Stimulated activated CD8-positive, alpha-beta memory T cell treated with anti-CD3 and anti-CD28 coated beads, Interleukin-12 subunit alpha, Interleukin-12 subunit beta, amount 100 ng/mL, for 4 hours (primary cell): ENCODE measurements at regions not wholly inside any gene's neighbourhood (a gene's known extent, or its start where the extent isn't known, plus 50 kb on each side); places are given as distances from the start of the nearest gene placed in this dataset.
"Not testable (repeated sequence)": the region's sequence is repeated elsewhere in the genome, so short reads cannot be mapped to it uniquely, and the experiment has no call there.

ENCODE experiments used
- DNase-seq: peaks from one replicate; pipeline ENCODE4 v3.0.0-alpha.2; 2020; ENCODE audit warnings: low read depth

DNA sequence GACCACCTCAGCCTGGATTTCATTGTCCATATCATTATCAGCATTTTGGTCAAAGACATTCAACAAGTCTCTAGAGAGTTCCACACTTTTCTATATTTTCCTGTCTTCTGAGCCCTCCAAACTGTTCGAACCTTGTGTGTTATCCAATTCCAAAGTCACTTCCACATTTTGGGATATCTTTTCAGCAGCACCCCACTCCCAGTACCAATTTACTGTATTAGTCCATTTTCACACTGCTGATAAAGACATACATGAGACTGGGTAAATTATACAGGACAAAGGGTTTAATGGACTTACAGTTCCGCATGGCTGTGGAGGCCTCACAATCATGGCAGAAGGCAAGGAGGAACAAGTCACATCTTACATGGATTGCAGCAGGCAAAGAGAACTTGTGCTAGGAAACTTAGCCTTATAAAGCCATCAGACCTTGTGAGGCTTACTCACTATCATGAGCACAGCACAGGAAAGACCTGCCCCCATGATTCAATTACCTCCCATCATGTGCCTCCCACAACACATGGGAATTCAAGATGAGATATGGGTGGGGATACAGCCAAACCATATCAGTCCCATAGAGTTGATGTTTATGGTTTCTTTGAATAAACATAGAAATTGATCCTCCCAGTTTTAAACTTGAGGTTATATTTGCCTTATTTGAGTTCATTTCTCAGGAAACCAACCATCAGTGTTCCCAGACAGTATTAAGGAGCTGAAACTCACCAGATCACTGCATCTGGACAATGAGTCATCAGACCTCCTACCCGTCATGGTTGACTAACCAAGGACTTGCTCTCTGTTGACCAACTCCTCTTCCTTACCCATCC lies 322.7 kb upstream of the DUSP10 start:
- no peak for DNase-seq

- DNase-seq = no peak
These were observed 320.8 kb upstream of the DUSP10 start for GRCh38 chr1:222062640-222063039.

- no peak for DNase-seq
These were observed 319.9 kb upstream of the DUSP10 start for GRCh38 chr1:222061711-222062359.

DNA sequence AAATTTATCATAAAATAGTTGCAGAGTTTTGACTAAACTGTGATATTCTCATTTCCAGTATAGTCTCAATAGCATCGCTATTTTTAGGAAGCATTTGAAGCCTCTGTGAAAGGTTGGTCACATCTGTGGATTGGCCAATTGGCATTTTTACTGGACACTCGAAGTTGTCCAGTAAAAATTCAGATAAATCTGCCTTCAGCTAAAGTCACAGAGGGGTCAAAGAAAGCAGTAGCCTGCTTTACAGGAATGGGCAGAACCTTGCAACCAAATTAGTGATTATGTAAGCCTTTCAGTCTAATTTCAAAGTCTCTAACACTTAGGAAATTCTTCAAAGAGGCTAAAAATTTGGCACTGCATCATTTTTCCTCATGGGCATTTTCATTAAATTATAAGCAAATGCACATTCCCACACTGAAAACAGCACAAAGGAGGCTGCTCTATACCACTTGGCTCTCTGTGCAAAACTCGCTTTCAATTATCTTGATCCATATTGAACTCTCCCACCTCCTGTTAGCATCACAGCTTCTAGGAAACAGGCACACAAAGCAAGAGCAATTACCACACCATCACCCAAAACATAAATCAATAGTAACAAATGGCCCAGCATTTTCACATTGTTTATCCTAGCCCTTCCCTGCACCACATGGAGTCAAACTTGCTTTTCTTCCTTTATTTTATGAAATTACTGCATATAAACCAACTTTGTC lies 318.5 kb upstream of the DUSP10 start:
- no peak for DNase-seq

GRCh38 chr1:222058249-222058648 lies 316.4 kb upstream of the DUSP10 start:
- DNase-seq = no peak

DNA sequence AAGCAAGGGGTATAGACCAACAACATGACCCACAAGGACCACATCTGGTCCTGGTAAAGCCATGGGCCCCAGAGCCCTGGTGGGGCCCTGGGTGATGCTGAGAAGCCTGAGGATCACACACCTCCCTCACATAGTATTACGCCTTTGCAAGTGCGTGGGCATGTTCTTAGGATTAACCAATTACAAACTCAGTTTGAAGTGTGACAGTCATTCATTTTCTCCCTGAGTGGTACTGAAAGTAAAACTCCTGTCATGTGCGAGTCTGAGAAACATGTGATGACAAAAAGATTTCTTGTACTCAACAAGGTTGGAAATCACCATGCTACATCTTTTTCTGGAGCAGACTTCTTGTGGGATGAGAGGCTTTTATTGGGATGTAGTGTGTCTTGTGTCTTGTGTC lies 315.3 kb upstream of the DUSP10 start:
- DNase-seq = no peak

DNA sequence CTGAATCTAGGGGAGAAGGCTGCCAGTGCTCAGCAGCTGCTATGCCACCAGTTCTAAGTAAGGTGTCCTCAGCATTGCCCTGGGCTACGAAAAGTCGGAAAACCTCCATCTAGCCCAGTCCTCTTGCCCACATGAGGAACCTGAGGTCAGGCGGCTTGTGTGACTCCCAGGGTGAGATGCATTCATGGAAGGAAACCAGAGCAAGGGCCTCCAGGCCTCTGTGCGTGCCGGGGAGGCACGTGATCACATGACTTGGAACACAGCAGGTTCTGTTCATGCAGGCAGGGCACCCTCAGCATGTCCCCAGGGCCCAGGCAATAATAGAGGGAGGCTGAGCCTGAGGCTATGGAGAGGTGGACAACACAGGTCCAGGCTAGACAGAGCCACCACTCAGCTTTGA lies 312.5 kb upstream of the DUSP10 start:
- DNase-seq = no peak

GRCh38 chr1:222053790-222054294 lies 312.0 kb upstream of the DUSP10 start:
- DNase-seq = no peak

DNA sequence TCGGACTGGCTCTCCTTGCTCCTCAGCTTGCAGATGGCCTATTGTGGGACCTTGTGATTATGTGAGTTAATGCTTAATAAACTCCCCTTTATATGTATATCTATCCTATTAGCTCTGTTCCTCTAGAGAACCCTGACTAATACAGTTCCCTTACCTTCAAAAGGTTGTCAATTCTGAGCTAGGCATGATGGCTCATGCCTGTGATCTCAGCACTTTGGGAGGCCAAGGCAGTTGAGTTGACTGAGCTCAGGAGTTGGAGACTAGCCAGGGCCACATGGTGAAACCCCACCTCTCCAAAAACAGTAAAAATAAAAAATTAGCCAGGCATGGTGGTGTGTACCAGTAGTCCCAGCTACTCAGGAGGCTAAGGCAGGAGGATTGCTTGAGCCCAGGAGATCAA lies 309.4 kb upstream of the DUSP10 start:
- not testable (repeated sequence) for DNase-seq

DNA sequence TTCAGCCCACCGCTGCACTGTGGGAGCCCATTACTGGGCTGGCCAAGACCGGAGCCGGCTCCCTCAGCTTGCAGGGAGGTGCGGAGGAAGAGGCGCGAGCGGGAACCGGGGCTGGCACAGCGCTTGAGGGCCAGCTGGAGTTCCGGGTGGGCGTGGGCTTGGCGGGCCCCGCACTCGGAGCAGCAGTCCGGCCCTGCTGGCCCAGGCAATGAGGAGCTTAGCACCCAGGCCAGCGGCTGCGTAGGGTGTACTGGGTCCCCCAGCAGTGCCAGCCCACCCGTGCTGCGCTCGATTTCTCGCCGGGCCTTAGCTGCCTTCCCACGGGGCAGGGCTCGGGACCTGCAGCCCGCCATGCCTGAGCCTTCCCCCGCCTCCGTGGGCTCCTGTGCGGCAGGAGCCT lies 307.8 kb upstream of the DUSP10 start:
- DNase-seq = not testable (repeated sequence)

GRCh38 chr1:222049176-222049575 lies 307.3 kb upstream of the DUSP10 start:
- no peak for DNase-seq

DNA sequence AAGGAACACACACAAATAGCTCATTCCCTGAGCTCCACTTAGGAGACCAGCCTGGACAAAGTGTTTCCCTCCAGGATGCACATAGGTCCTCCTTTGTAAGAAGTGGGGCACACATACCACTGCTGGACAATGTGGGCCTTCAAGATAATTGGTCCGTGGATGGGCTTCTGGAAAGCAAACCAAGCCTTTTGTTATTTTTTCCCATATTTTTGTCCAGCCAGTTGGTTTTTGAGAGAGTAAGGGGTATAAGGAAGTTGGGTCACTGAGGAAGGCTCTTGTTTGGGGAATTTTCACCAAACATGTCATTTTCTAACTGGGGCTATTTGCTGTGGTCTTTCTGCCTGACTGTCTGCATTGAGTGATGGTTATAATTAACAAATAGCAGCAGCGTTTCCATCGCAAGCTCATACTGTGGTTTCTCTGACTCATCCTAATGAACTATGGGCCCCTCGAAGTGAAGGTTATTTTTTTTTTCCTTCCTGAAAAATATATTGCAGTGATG lies 306.3 kb upstream of the DUSP10 start:
- no peak for DNase-seq

GRCh38 chr1:222047366-222047765 lies 305.5 kb upstream of the DUSP10 start:
- DNase-seq = no peak

GRCh38 chr1:222046684-222047263 lies 304.9 kb upstream of the DUSP10 start:
- no peak for DNase-seq

- no peak for DNase-seq
These were observed 303.9 kb upstream of the DUSP10 start for GRCh38 chr1:222045786-222046185.

GRCh38 chr1:222045236-222045635 lies 303.3 kb upstream of the DUSP10 start:
- no peak for DNase-seq

- DNase-seq = no peak
These were observed 301.8 kb upstream of the DUSP10 start for GRCh38 chr1:222043444-222044292.

GRCh38 chr1:222042120-222042519 lies 300.2 kb upstream of the DUSP10 start:
- no peak for DNase-seq

DNA sequence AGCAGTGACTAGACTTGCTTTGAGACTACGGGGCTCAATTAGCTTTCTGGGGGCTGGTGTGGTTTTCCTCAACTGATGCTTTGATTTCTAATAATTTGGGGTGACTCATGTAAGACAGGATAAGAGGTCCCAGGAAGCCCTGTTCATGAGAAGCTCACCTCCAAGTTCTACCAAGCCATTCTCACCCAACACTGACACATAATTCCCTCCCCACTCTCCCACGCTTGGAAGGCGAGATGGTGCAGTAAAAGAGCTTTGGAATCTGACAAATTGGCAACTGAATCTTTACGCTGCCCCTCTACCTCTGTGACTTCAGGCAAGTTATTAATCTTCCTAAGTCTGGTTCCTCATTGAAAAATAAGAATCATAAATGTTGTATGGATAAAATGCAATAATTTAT lies 299.1 kb upstream of the DUSP10 start:
- no peak for DNase-seq

DNA sequence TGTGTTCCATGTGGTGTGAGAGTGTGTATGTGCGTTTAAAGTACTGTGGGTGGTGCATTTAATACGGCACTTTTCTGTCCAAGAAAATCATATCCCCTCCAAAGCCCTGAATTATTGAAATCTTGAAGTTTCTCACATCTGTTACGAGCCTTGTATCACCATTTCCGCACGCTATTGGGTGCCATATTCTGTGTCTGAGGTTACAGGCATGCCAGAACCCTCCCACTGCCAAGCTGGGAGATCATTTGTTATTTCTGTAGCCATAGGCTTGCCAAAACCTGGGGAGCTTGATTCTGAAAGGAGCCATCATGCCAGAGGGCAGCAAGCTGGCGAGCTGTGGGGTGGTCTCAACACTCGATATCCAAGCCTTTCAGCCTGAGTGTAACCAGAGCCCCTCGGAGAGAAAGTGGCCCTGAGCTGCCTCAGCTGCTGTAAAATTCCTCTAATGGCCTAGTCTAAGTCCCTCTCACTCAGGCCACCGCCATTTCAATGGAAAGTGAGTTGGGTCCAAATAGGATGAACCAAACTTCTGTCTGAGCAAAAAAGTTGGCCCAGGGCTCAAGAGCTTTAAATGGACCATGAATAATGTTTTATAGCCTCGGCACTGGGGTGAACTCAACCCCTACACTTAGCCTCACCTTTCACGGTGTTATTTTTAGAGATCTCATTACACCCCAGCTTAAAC lies 298.4 kb upstream of the DUSP10 start:
- DNase-seq = no peak

- no peak for DNase-seq
These were observed 297.1 kb upstream of the DUSP10 start for GRCh38 chr1:222038971-222039370.
